BJ (cell line): ENCODE measurements at regions not wholly inside any gene's neighbourhood (a gene's known extent, or its start where the extent isn't known, plus 50 kb on each side); places are given as distances from the start of the nearest gene placed in this dataset.

ENCODE experiments used
- CTCF ChIA-PET: fragments of 350-600 bp; formaldehyde crosslinking; extraction: SDS; loops from one replicate; lab custom pipeline; 2021; ENCODE audit warnings: antibody characterized with exemption, inconsistent platforms; lab: Yijun Ruan, JAX
- POLR2A ChIA-PET: fragments of 300-600 bp; sonication (Branson Sonifier 250); formaldehyde crosslinking; extraction: SDS; loops from one replicate; lab custom pipeline; 2021; ENCODE audit warnings: antibody characterized with exemption; lab: Charles Lee
- DNase-seq: peaks from one replicate; pipeline ENCODE4 v3.0.0-alpha.2; 2011; ENCODE audit warnings: low read depth
- H3K27me3 ChIP-seq: 2 replicates; pipeline ENCODE4 v1.6.0; 2011; ENCODE audit warnings: low read length; ENCODE audit not compliant: control insufficient read depth, insufficient read depth
- H3K36me3 ChIP-seq: 2 replicates; pipeline ENCODE4 v1.5.1; 2011; ENCODE audit warnings: low read length; ENCODE audit not compliant: control insufficient read depth, insufficient read depth
- H3K4me3 ChIP-seq: 2 replicates; pipeline ENCODE4 v1.5.1; 2011; ENCODE audit warnings: low read depth, mild to moderate bottlenecking, control low read depth, low read length
- TF ChIP-seq, protein P1 (sequence below): IDR thresholded peaks from 2 replicates; pipeline ENCODE4 v1.5.1; 2011; ENCODE audit warnings: low read depth, mild to moderate bottlenecking, control low read depth, inconsistent platforms, low read length, moderate library complexity; ENCODE audit not compliant: insufficient read depth

GRCh38 chr3:177287231-177287630 is 89.9 kb upstream of the TBL1XR1 start:
- Histone ChIP-seq H3K27me3 (no peaks in the 10 kb centered on the region), H3K4me3 (no peak overlapping the region), H3K36me3 (no peaks in the 10 kb centered on the region)
- no peak for DNase-seq
- POLR2A ChIA-PET, result no interaction called here
- CTCF ChIA-PET, result no interaction called here
- TF ChIP-seq, protein P1, sequence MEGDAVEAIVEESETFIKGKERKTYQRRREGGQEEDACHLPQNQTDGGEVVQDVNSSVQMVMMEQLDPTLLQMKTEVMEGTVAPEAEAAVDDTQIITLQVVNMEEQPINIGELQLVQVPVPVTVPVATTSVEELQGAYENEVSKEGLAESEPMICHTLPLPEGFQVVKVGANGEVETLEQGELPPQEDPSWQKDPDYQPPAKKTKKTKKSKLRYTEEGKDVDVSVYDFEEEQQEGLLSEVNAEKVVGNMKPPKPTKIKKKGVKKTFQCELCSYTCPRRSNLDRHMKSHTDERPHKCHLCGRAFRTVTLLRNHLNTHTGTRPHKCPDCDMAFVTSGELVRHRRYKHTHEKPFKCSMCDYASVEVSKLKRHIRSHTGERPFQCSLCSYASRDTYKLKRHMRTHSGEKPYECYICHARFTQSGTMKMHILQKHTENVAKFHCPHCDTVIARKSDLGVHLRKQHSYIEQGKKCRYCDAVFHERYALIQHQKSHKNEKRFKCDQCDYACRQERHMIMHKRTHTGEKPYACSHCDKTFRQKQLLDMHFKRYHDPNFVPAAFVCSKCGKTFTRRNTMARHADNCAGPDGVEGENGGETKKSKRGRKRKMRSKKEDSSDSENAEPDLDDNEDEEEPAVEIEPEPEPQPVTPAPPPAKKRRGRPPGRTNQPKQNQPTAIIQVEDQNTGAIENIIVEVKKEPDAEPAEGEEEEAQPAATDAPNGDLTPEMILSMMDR, result no peak

DNA sequence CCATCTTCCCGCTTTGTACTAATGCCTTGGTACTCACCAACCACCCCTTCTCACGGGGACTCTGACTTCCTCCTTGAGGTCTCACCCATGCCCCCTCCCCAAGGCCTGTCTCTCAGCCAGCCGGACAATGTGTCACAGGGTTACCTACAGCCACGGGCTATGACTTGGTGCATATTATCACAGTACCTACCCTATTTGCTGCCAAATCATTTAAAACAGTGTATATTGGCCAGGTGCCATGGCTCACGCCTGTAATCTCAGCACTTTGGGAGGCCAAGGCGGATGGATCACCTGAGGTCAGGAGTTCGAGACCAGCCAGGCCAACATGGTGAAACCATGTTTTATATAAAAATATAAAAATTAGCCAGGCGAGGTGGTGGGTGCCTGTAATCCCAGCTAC is 93.4 kb upstream of the TBL1XR1 start:
- Histone ChIP-seq H3K27me3 (no peaks in the 10 kb centered on the region), H3K36me3 (no peaks in the 10 kb centered on the region), H3K4me3 (no peak overlapping the region)
- ChIA-PET CTCF (no interaction called here), POLR2A (no interaction called here)
- no peak for DNase-seq
- TF ChIP-seq, protein P1, result no peak

DNA sequence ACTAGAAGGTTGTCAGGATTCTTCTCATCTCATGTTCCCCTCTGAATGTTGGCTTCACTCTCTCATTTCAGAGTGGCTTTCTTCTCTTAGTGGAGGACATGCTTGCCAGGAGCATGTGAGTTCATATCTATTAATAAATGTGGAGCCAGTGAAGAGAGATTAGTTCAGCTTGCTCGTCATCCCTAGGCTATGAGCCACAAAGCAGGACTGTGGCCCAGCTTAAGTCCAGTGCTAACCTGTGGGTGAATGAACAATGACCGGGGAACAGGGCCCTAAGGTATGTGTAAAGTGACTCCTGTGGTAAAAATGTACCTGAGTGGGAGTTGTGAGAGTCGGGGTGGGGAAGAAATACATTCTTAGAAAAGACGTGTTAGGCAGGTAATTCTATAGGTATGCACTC is 96.9 kb upstream of the TBL1XR1 start:
- no peak overlapping the region for H3K4me3 ChIP-seq
- TF ChIP-seq, protein P1, result no peak
- ChIA-PET POLR2A (no interaction called here), CTCF (interaction anchor here (1.1 kb wide), 1 partner anchor 10 kb away, joined by 3 read pairs; no protein-coding TSS in a partner anchor)
- no peaks in the 10 kb centered on the region for H3K36me3 ChIP-seq
- H3K27me3 ChIP-seq, result no peaks in the 10 kb centered on the region
- DNase-seq, result no peak

DNA sequence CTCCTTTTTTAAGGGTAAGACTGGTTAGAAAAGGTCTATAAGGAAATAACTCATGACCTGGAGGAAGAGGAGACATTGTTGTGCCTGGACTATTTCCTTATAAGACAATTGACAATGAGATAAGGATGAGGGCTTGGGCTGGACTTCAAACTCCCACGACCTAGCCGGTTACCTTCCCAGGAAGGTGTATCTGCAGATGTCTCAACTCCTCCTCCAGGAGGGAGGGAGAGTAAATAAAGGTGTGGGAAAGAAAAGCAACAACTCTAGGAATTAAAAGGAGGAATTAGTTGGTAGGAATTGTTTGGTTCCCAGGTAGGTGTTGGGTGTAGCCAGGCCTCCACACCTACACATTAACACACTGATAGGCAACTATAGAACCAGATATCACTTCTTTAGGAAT is 97.8 kb upstream of the TBL1XR1 start:
- ChIA-PET POLR2A (no interaction called here), CTCF (no interaction called here)
- Histone ChIP-seq H3K36me3 (no peaks in the 10 kb centered on the region), H3K4me3 (no peak overlapping the region), H3K27me3 (no peaks in the 10 kb centered on the region)
- TF ChIP-seq, protein P1, result no peak
- no peak for DNase-seq

GRCh38 chr3:177299250-177299649 is 102.0 kb upstream of the TBL1XR1 start:
- Histone ChIP-seq H3K4me3 (no peak overlapping the region), H3K36me3 (no peaks in the 10 kb centered on the region), H3K27me3 (no peaks in the 10 kb centered on the region)
- TF ChIP-seq, protein P1, result no peak
- ChIA-PET POLR2A (no interaction called here), CTCF (no interaction called here)
- DNase-seq, result no peak
